Loucy (cell line): ENCODE measurements at regions not wholly inside any gene's neighbourhood (a gene's known extent, or its start where the extent isn't known, plus 50 kb on each side); places are given as distances from the start of the nearest gene placed in this dataset.

Source experiments
- H2AFZ ChIP-seq: fragments of 200-600 bp; sonication (generic); 2 replicates; pipeline ENCODE4 v1.6.0; 2016; ENCODE audit warnings: antibody characterized with exemption, mild to moderate bottlenecking, low read length, moderate library complexity
- H3F3A ChIP-seq: fragments of 200-600 bp; 2 replicates; pipeline ENCODE4 v1.6.0; 2016; ENCODE audit warnings: antibody characterized with exemption, low read depth, mild to moderate bottlenecking
- H3K27me3 ChIP-seq: fragments of 200-600 bp; sonication (generic); 2 replicates; pipeline ENCODE4 v1.6.1; 2014; ENCODE audit warnings: low read length, mild to moderate bottlenecking; ENCODE audit not compliant: insufficient read depth, poor library complexity, severe bottlenecking
- H3K36me3 ChIP-seq: fragments of 200-600 bp; sonication (generic); 2 replicates; pipeline ENCODE4 v1.6.1; 2016; ENCODE audit warnings: low read length; ENCODE audit not compliant: insufficient read depth
- H3K4me1 ChIP-seq: fragments of 200-600 bp; sonication (generic); 2 replicates; pipeline ENCODE4 v1.5.1; 2014; ENCODE audit warnings: low read length, mild to moderate bottlenecking; ENCODE audit not compliant: insufficient read depth, poor library complexity, severe bottlenecking
- H3K4me2 ChIP-seq: fragments of 200-600 bp; sonication (generic); 2 replicates; pipeline ENCODE4 v1.6.0; 2014; ENCODE audit warnings: antibody characterized with exemption, low read length, low read depth, mild to moderate bottlenecking; ENCODE audit not compliant: poor library complexity, severe bottlenecking
- H3K4me3 ChIP-seq: fragments of 200-600 bp; sonication (generic); 2 replicates; pipeline ENCODE4 v1.5.1; 2014; ENCODE audit warnings: low read length, mild to moderate bottlenecking, mixed read lengths; ENCODE audit not compliant: poor library complexity, severe bottlenecking
- H3K79me2 ChIP-seq: fragments of 200-600 bp; sonication (generic); 2 replicates; pipeline ENCODE4 v1.6.1; 2014; ENCODE audit warnings: low read length; ENCODE audit not compliant: insufficient read depth
- H3K9ac ChIP-seq: fragments of 200-600 bp; sonication (generic); 2 replicates; pipeline ENCODE4 v1.6.0; 2014; ENCODE audit warnings: mild to moderate bottlenecking, low read depth, low read length, moderate library complexity; ENCODE audit not compliant: poor library complexity, severe bottlenecking
- H3K9me2 ChIP-seq: fragments of 200-600 bp; sonication (generic); replicated peaks from 2 replicates; pipeline ENCODE4 v1.6.1; 2016; ENCODE audit warnings: low read depth, low read length, mixed read lengths
- H3K9me3 ChIP-seq: fragments of 200-600 bp; sonication (generic); 2 replicates; pipeline ENCODE4 v1.6.1; 2014; ENCODE audit warnings: mild to moderate bottlenecking, antibody characterized with exemption, low read length, low read depth; ENCODE audit not compliant: insufficient read depth
- H4K20me1 ChIP-seq: fragments of 200-600 bp; sonication (generic); 2 replicates; pipeline ENCODE4 v1.6.0; 2014; ENCODE audit warnings: antibody characterized with exemption, low read length, mild to moderate bottlenecking; ENCODE audit not compliant: insufficient read depth, poor library complexity, severe bottlenecking
- CTCF ChIP-seq: fragments of 200-600 bp; sonication (generic); conservative IDR thresholded peaks from 2 replicates; pipeline ENCODE4 v1.5.1; 2014; ENCODE audit warnings: mild to moderate bottlenecking, antibody characterized with exemption, low read length
- EZH2phosphoT487 ChIP-seq: fragments of 200-600 bp; IDR thresholded peaks from 2 replicates; pipeline ENCODE4 v1.6.1; 2018; ENCODE audit warnings: antibody characterized with exemption, mild to moderate bottlenecking, moderate library complexity, borderline replicate concordance

- no peaks in the 10 kb centered on the region for H3F3A ChIP-seq
- no peaks in the 10 kb centered on the region for H3K27me3 ChIP-seq
- H3K4me3 ChIP-seq: no peak overlapping the region
- TF ChIP-seq CTCF (no peak), EZH2phosphoT487 (no peak)
- no peaks in the 10 kb centered on the region for H3K4me1 ChIP-seq
- H3K79me2 ChIP-seq: no peaks in the 10 kb centered on the region
- no peaks in the 10 kb centered on the region for H3K36me3 ChIP-seq
- no peak overlapping the region for H3K4me2 ChIP-seq
- H3K9me2 ChIP-seq: no peaks in the 10 kb centered on the region
- H3K9me3 ChIP-seq: peaks cover 6% of the 10 kb centered on the region; the same call in 1 of the 2 replicates
- H2AFZ ChIP-seq: no peak overlapping the region
- H4K20me1 ChIP-seq: no peaks in the 10 kb centered on the region
- no peak overlapping the region for H3K9ac ChIP-seq
Measured at GRCh38 chr6:170175644-170176135, 115.2 kb downstream of the DLL1 start.

GRCh38 chr6:170174771-170175643 lies 115.9 kb downstream of the DLL1 start:
- Histone ChIP-seq H3K9me2 (no peaks in the 10 kb centered on the region), H3K36me3 (no peaks in the 10 kb centered on the region), H3K4me2 (no peak overlapping the region), H2AFZ (no peak overlapping the region), H4K20me1 (no peaks in the 10 kb centered on the region), H3K9ac (no peak overlapping the region), H3K4me3 (no peak overlapping the region), H3F3A (no peaks in the 10 kb centered on the region), H3K9me3 (peaks cover 6% of the 10 kb centered on the region; the same call in 1 of the 2 replicates), H3K79me2 (no peaks in the 10 kb centered on the region), H3K4me1 (no peaks in the 10 kb centered on the region), H3K27me3 (no peaks in the 10 kb centered on the region)
- TF ChIP-seq CTCF (no peak), EZH2phosphoT487 (no peak)

GRCh38 chr6:170174124-170174770 lies 116.6 kb downstream of the DLL1 start:
- TF ChIP-seq EZH2phosphoT487 (no peak), CTCF (no peak)
- Histone ChIP-seq H2AFZ (no peak overlapping the region), H3K9me2 (no peaks in the 10 kb centered on the region), H4K20me1 (no peaks in the 10 kb centered on the region), H3K79me2 (no peaks in the 10 kb centered on the region), H3K9me3 (peaks cover 6% of the 10 kb centered on the region; the same call in 1 of the 2 replicates), H3K4me1 (no peaks in the 10 kb centered on the region), H3K4me3 (no peak overlapping the region), H3K9ac (no peak overlapping the region), H3K36me3 (no peaks in the 10 kb centered on the region), H3F3A (no peaks in the 10 kb centered on the region), H3K27me3 (no peaks in the 10 kb centered on the region), H3K4me2 (no peak overlapping the region)
